ENCODE measurements at regions not wholly inside any gene's neighbourhood (a gene's known extent, or its start where the extent isn't known, plus 50 kb on each side); places are given as distances from the start of the nearest gene placed in this dataset.
"Not testable (repeated sequence)": the region's sequence is repeated elsewhere in the genome, so short reads cannot be mapped to it uniquely, and the experiment has no call there.

DNA sequence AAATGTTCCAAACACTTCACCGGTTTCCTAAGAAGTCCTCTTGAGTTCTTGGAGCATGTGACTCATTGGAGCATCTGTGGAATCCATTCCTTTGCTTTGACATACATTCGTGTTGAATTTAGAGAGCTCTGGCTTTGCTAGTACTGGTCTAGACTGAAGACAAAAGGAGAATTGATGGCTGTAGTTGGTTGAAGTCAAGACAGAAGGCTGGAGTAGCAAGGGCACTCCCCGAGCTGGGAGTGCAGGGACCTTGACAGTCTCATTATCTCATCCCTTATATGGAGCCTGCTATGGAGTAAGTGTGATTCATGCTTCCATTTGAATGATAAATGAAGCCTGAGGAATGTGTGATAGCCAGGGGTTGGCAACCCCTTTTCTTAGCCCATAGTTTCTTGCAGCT is 1249.1 kb downstream of the TYW1 start:
- no peak for DNase-seq (ENCODE audit: low read depth)

DNA sequence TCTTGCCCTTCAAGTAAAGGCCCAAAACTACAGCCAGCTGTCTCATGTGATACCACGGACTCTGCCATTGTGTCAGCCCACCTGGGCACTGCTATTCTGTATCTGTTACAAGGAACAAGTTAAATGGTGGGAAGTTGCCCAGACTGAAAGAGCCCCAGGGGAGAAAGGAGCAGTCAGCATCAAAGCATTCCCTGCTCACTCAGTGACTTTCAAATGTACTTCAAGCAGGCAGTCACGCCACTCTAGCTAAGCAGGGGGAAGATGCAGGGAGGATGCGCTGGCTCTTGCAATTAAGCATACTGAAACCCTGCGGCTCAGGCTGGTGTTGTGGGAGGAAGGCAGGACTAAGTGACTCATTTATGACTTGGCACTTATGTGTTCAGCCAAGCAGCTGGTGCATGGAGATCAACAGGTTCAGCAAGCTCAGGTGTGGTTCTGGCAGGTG is 1249.6 kb downstream of the TYW1 start:
- DNase-seq (ENCODE audit: low read depth): no peak

DNA sequence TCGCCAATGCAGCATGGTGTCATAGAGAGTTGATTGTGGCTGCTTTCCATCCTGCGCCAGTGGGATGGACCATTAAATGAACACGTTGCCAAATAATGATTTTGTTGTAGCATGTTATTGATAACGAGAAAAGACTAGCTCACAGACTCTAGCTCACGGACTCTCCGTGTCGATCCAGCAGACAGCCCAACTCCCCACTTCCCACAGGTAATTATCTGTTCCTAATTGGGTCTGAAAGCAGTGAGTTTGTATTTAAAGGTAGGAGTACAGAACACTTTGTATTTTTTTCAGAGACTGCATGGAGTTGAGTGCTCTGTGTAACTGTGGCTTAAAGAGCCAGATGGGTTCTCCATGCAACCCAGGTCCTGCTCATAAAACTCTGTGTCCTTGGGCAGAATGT is 1250.5 kb downstream of the TYW1 start:
- no peak for DNase-seq (ENCODE audit: low read depth)

DNA sequence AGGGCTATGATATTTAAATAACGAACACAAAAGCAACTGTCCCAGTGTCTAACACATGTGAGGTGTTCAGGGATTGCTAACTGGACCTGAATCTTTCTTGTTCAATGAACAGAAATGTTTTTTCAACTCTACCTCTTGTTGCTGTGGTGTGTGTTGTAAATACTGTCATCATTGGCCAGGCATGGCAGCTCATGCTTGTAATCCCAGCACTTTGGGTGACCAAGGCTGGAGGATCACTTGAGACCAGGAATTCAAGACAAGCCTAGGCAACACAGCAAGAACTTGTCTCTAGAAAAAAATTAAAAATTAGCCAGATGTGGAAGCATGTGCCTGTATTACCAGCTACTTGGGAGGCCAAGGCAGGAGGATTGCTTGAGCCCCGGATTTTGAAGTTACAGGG is 1250.9 kb downstream of the TYW1 start:
- DNase-seq (ENCODE audit: low read depth): no peak

DNA sequence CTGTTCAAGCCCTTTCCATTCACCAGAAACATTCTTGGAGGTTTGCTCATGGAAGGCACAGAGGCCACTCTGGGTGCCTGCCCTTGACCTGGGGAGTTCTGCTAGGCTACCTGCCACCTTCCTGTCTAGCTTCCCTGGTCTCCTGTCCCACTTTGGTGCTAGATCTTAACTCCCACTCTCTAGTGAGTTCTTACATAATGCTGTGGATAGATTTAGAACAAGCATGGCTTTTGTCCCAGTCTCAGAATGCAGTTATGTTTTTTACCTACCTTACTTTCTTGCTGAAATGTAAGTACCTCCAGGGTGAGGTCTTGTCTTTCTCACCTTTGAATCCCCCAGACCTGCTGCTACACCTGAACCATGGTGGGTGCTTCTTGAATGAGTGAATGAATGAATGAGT is 1252.3 kb downstream of the TYW1 start:
- DNase-seq (ENCODE audit: low read depth): no peak

DNA sequence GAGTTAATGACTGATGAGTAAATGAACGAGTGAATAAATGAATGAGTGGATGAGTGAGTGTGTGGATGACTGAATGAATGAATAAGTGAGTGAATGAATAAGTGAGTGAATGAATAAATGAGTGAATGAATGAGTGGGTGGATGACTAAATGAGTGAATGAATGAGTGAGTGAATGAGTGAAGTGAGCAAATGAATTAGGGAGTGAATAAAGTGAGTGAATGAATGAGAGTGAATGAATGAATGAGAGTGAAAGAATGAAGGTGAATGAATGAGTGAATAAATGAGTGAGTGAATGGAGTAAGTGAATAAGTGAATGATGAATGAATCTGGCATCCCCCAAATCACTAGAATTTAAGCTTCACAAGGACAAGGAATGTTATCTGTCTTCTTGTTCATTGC is 1253.0 kb downstream of the TYW1 start:
- no peak for DNase-seq (ENCODE audit: low read depth)

DNA sequence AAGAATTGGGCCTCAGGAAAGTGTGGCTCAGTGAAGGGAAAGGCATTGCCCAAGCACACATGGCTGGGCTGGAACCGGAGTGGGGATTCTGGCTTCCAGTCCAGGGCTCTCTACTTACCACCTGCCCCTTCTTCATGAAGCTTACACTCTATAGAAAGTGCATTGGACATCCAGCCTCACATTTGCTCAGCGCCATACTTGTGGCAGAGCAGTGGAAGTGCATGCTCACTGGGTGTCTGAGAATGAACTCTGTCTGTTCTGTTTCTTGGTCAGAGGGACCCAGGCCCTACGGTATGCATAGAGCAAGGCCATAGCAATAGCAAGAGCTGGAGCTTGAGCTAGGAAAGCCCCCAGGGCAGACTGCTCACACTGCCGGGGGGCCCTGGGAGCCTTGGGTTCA is 1253.5 kb downstream of the TYW1 start:
- DNase-seq (ENCODE audit: low read depth): no peak

DNA sequence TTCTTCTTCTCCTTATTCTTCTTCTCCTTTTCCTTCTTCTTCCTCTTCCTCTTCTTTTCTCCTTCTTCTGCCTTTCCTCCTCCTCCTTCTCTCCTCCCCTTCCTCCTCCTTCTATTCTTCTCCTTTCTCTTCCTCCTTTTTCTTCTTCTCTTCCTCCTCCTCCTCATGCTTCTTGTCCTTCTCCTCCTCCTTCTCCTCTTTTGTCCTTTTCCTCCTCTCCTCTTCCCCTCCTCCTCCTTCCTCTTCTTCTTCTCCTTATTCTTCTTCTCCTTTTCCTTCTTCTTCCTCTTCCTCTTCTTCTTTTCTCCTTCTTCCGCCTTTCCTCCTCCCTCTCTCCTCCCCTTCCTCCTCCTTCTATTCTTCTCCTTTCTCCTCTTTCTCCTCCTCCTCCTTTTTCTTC is 1258.2 kb downstream of the TYW1 start:
- DNase-seq (ENCODE audit: low read depth): not testable (repeated sequence)

DNA sequence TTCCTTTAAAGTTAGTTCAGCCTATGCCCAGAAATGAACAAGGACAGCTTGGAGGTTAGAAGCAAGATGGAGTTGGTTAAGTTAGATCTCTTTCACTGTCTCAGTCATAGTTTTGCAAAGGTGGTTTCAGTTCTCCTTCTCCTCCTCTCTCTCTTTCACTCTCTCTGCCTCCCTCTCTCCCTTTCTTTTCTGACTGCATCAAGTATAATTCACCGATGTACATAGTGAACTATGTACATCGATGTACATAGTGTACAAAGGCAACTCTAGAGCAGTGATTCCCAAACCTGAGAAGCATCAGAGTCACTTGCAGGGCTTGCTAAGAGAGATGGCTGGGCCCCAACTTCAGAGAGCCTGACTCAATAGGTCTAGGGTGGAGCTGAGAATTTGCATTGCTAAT is 1259.7 kb downstream of the TYW1 start:
- no peak for DNase-seq (ENCODE audit: low read depth)

DNA sequence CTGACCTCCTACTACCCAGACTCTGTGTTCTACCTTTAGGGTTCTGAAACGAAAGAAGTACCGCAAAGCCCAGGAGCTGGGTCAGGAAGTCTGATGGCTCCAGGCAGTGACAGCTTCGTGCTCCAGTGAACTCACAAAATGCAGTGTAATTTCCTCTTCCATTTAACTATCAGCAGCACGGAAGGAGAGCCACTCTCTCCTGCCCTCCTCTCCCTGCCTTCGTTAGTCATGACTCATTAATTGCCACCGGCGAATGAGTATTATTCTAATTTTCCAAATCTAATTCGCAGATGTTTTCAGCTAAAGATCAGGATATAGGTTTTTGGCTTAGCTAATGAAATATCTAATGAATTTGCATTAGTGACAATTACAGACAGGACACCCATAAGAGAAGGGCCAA is 1262.0 kb downstream of the TYW1 start:
- DNase-seq (ENCODE audit: low read depth): no peak

DNA sequence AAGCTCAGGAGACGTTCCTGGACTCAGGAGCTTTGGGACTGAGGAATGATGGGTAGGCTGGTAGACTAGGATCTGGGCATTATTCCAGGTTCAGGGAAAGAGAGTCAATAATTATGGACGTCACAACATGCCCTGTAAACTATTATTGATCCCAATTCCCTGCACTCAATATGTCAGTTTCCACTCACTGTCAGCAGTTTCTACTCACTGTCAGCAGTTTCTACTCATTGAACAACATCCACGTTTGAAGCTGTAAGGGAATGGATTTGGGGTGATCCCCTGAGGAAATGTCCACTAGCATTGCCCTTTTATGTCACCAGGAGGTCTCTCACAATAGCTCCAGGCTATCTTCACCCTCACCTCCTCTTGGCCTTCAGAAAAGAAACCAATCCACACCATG is 1268.6 kb downstream of the TYW1 start:
- DNase-seq (ENCODE audit: low read depth): no peak

DNA sequence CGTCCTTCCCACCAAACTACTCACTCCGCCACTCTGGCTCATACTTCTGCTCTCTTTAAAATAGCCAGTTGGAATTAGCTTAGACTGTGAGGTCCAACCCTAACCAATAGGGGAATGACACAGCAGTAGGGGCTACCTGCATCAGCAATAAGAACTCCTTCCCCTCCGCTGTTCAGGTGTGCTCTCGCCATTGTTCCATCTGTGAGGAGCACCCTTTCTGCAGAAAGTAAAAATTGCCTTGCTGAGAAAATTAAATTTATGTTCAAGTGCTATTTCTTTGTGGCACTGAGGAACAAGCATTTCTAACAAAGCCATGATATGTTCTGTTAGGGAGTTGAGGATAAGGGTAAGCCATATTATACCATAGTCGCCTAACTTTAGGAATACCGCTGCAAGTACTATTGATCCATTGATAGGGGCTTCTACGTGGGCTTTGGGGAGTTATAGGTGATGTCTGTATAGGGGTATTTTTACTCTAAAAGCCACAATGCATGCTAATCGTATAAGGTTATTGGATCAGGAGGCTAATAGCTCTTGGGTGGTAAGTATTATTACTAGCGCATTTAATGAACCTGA is 1269.5 kb downstream of the TYW1 start:
- no peak for DNase-seq (ENCODE audit: low read depth)

DNA sequence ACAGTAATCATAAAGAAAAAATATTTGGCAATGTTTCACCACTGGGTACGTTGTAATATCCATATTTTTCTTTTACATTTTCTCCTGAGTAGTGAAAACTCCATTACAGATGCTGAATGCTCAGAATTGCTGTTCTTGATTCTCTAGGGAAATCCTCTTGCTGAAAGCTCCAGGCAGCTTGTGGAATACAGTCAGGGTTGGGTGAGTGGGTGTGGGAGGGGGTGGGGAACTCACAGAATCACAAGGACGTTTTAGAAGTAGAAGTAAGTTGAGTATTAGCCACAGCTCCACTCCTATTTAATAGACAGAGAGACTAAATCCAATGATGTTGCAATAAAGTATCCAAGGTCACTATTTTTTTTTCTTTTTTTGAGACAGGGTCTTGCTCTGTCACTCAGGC is 1270.9 kb downstream of the TYW1 start:
- no peak for DNase-seq (ENCODE audit: low read depth)

DNA sequence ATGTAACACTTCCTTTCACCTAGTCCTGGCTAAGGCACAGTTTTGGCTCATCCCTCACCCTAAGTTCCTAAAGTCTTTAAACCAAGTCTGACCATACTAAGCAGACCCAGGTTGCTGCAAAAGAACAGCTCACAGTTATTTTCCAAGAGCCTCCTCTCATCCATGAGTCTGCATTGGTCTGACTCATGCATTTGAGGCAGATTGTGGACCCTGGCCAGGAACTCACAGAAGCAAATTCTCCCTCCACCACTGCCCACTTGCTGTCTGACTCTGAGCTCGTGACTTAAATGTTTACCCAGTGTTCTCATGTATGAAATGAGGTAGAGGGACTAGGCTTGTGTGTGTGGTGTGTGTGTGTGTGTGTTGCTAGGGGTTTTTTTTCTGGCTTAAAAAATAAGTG is 1272.8 kb downstream of the TYW1 start:
- DNase-seq (ENCODE audit: low read depth): no peak

DNA sequence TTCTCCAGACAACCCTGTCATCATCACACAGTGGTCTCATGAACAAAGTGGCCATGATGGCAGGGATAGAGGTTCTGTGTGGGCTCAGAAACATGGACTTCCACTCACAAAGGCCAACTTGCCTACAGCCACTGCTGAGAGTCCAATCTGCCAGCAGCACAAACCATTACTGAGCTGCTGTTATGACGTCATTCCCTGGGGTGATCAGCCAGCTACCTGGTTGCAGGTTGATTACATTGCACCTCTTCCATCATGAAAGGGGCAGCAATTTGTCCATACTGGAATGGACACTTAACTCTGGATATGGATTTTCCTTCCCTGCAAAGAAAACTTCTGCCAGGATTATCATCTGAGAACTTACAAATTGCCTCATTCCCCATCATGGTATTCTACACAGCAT is 1275.9 kb downstream of the TYW1 start:
- DNase-seq (ENCODE audit: low read depth): no peak

DNA sequence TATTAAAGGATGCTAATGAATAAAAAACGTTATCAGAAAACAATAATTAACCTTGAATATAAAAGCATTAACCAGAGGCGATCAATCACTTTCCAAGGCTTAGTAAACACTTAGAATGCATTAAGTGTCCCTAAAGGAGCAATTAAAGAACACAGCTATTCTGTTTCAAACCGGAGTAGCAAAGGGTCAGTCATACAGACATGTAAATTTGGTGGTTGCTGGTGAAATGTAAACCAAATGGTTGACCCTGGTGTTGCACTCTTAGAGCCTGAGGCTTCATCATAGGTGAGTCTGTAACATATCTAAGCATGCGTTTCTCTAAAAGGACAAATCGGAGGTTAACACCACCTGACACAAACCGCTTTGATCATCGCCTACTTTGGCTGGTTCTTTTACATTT is 1280.1 kb downstream of the TYW1 start:
- no peak for DNase-seq (ENCODE audit: low read depth)

DNA sequence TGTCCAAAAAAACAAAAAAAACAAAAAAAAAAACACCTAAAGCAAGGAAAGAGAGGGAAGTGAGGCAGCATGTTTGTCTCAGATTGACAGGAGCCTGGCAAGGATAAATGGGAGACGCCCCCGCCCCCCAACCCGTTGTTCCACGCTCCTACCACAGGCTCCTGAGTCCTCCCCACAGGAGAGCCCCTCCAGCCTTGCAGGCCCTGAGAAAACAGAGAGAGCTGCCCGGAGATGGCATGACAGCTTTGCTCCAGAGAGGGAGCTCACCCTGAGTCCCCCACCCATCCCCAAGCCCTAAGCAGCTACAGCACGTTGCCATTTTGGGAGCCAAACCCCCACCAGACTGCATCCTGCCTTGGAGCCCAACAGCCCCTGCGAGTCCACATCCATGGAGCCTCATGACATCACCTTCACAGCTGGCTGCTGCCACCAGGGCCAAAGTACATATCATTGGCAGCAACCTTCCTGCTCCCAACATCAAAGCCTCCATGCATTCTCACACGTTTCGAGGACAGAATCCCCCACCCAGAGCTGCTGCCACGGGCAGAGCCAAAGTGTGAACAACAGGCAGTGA is 1283.3 kb downstream of the TYW1 start:
- DNase-seq (ENCODE audit: low read depth): no peak

DNA sequence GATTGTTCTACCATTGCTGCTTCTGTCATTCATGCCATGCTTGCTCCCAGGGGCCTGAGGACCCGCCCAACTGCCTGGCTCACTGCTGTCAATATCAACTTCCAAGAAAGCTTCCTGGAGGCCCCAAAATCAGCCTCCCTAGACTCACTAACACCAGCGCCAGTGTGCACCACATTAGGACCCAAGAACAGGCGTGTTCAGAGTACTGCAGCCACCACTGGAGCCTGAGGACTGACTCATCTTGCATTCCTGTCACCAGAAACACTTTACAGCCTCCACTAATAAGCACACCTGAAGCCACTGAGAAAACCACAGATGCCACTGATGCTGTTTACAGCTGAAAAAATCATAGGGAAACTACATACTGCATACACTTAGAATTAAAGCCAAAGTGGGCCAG is 1284.3 kb downstream of the TYW1 start:
- no peak for DNase-seq (ENCODE audit: low read depth)

DNA sequence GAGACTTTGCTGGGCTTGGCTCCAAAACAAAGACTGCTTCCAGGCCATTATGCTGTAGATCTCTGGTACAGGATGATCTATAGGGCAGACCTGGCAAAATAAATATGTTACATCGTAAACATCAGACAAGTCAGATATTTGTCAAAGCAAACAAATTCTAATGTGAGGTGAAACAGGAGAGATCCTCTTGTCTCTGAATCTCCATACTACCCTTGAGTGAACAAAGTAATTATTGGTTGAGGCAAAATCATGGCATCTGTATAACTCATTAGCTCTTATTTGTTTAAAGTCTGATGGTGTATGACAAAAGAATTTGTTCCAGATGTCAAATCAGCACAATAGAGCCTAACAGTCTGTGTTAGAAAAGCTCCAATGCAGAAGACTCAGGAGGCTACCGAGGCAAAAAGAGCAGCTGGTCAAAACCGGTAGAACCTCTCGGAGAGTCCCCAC is 1291.5 kb downstream of the TYW1 start:
- DNase-seq (ENCODE audit: low read depth): no peak

DNA sequence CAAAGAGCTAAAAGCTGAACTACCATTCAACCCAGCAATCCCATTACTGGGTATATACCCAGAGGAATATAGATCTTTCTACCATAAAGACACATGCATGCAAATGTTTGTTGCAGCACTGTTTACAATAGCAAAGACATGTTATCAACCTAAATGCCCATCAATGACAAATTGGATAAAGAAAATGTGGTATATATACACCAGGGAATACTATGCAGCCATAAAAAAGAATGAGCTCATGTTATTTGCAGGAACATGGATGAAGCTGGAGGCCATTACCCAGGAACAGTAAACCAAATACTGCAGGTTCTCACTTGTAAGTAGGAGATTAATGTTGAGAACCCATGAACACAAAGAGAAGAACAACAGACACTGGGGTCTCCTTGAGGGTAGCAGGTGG is 1295.1 kb downstream of the TYW1 start:
- no peak for DNase-seq (ENCODE audit: low read depth)

DNA sequence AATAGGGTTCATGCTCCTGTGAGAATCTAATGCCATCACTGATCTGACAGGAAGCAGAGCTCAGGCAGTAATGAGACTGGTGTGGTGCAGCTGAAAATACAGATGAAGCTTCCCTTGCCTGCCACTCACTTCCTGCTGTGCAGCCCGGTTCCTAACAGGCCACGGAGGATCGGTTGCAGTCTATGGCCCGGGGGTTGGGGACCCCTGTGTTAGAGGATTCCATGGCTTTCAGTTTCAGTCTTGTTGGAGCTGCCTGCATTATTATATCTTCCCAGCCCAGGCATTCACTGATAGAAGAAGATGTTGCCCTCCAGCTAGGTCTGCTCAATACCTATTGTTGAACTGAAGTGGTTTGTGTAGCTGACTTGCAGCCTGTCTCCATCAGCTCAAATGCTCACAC is 1298.8 kb downstream of the TYW1 start:
- no peak for DNase-seq (ENCODE audit: low read depth)

DNA sequence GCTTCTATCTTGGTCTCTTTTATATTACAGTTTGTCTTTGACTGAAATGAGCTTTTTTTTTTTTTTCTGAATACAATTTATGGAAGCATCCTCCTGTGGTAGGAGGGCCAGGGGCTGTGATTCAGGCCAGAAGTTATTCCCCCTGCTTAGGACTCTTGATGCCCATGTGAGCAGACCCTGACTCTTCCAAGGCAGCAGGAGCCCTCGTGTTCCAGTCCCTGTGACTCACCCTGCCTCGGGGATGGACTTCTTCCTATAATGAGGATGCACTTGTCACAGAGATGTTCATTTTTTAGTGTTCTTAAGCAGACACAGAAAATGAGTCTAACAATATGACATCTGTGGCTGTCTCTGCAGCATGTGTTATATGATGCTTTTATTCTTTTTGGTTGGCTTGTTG is 1293.7 kb upstream of the AUTS2 start:
- DNase-seq (ENCODE audit: low read depth): no peak

DNA sequence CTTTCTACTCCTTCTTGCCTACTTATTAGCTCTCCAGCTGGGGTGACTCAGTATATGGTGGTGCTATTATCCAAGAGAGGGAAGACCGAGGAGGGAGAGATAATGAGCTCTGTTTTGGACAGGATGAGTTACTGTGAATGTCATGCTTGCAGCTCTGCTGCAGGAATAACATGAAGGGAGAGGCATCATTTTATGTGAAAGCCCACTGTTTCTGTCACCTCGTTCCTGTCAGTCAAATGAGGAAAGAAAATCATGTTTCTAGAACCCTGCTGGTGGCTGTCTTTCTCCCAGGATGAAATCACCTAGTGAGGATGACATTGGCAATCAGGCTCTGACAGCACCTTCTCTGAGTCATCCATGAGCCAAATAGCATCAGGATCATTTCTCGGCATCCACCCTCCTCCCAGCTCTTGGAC is 1291.6 kb upstream of the AUTS2 start:
- DNase-seq (ENCODE audit: low read depth): no peak

DNA sequence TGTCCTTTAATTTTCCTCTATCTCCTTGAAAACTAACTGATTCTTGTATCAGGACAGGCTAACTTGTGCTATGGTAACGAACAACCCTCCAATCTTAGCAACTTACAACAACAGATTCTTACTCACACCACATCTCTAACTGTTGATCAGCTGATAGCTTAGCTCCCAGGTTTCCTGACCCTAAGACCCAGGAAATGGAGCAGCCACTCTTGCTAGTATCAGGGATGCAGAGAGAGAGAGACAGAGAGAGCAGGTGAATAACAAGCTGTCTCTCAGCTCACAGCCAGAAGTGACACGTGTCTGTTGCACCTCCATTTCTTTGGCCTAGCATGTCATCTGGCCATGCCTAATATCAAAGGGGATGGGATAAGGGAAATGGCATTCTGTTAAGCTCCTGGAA is 1289.0 kb upstream of the AUTS2 start:
- no peak for DNase-seq (ENCODE audit: low read depth)

DNA sequence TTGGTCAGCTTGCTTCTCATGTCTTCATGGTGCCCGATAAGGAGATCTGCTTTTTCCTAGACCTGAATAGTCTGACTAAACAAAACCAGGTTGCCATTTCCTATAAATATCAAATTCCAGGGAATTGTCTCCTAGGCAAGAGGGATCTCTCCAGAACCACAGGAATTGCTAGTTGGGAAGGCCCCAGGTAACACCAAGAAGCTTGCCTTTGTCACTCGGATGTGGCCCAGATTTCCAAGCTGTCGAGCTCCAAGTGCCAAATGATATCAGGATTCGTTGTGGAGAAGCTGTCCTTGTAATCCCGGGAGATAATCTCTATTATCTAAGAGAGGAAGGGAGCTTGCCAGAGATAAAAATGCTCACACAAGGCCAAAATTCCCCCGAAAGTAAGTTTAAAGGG is 1288.5 kb upstream of the AUTS2 start:
- DNase-seq (ENCODE audit: low read depth): no peak

Measured in ELR (cell line).